Renal pelvis (tissue), 1 donor: ENCODE measurements at regions not wholly inside any gene's neighbourhood (a gene's known extent, or its start where the extent isn't known, plus 50 kb on each side); places are given as distances from the start of the nearest gene placed in this dataset.

Source experiments
- DNase-seq: peaks from one replicate; pipeline ENCODE4 v3.0.0-alpha.2; 2013

GRCh38 chr2:6784291-6784690, 81.4 kb downstream of the CMPK2 start:
- DNase-seq = no peak

GRCh38 chr2:6785493-6785892, 80.2 kb downstream of the CMPK2 start:
- no peak for DNase-seq

GRCh38 chr2:6787376-6787775, 78.3 kb downstream of the CMPK2 start:
- no peak for DNase-seq

GRCh38 chr2:6788614-6789013, 77.1 kb downstream of the CMPK2 start:
- DNase-seq = no peak

- DNase-seq = no peak
Observed at GRCh38 chr2:6789559-6790138, 76.1 kb downstream of the CMPK2 start.

- no peak for DNase-seq
Observed at GRCh38 chr2:6791682-6792081, 74.0 kb downstream of the CMPK2 start.

- no peak for DNase-seq
Observed at GRCh38 chr2:6792883-6793282, 72.8 kb downstream of the CMPK2 start.

- no peak for DNase-seq
Observed at GRCh38 chr2:6793371-6793770, 72.3 kb downstream of the CMPK2 start.

- no peak for DNase-seq
Observed at GRCh38 chr2:6793913-6794312, 71.8 kb downstream of the CMPK2 start.

GRCh38 chr2:6794448-6794847, 71.3 kb downstream of the CMPK2 start:
- DNase-seq = no peak
